Right renal pelvis (tissue), 4 donors: ENCODE measurements at regions not wholly inside any gene's neighbourhood (a gene's known extent, or its start where the extent isn't known, plus 50 kb on each side); places are given as distances from the start of the nearest gene placed in this dataset.
A peak's percentile ranks its signal among the peaks of the same experiment; 100 is the strongest.

ENCODE experiments used
- DNase-seq, 4 donors: peaks; one replicate each; pipeline ENCODE4 v3.0.0-alpha.2; 2013; ENCODE audit warnings: low read depth in 4 of 4, low spot score in 3 of 4, missing footprints in 1 of 4

DNA sequence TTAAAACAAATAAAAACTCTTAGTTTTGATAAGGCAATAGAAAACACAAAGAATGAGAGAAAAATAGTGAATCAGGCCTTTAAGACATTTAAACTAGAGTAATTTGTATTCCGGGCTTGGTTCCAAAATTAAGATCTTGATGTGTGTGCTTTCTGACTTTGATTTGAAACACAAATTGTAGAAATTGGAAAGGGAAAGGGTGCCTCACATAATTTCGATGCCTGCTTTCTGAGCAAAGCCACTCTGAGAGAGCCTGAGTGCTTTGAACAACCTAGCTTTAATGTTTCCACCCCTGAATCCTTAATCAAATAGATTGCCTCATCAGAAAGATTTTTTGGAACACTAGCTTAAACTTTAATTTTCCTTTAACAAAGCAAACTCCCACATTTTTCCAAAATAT, 666.8 kb downstream of the PCDH18 start:
- DNase-seq, result no peak

DNA sequence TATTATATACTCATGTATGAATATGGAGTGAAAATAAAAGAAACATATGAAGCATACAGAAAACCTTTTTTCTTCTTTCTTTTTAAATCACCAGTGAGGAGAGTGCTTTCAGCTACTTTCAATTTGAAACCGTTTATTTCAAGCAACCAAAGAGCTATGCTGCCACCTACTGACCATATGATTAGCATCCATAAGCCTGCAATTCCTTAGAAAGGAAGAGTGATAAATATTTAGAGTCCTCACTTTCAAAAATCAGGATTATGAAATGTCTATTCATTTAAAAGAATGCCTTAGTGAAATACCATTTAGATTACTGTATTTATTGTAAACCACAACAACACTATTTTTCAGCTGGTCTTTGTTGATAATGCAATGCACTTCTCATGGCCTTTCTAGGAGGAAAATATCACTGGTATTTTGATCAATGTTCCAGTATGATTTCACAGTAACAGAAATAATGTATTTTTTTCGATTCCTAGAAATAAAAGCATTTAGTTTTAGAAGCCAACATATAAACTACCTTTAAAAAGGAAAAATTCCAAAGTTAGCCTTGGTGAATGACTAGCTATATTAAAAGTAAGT, 667.6 kb downstream of the PCDH18 start:
- DNase-seq, result peak; percentile 63 to 69 (median 68)

DNA sequence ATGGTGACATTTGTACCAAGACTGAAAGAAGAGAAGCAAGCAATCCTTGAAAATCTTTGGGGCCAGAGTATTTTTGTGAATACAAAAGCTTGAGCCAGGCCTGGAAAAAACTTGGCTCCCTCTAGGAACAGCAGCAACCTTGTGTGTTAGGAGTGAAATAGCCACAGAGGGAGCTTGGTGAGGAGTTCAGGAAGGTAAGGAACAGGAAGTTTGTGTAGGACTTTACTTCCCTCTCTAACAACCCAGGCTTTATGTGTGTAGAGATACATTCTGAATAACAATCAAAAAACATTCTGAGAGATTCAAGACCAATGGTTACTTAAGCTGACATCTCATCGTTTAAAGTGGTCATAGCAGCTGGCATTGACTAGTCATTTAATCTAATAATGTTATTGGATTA, 668.5 kb downstream of the PCDH18 start:
- no peak for DNase-seq

DNA sequence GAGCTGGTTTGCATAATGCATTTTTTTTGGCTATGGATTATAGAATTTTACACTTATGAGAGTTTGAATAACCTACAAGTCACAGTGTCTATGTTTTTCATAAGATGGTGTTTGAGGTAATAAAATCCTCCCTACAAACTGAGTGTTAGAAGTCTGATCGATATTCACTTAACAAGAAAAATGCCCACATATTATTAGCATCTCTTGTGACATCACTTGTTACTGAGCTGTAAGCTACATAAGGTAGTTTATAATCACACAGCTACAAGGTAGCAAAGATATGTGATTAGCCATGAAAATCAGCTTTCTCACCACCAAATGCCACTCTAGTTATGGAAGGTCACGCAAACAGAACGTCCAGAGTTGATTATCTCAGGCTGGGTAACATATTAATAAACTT, 669.6 kb downstream of the PCDH18 start:
- no peak for DNase-seq

DNA sequence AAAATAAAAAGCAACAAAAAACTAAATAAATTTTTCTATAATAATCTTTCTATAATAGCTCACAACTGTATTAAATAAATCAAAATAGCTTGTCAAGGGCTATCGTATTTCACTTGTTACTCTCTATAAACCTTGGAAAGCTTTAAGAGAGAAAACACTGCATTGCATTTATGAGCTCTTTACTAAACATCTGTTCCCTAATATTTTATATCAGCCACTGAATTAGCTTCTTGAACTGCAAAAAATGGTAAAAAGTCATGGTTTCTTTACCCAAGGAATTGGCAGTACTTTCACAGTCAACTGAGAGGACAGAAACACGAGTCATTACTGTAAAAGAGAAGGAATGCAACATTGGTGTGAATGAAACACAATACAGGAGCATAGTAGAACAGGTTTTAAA, 671.2 kb downstream of the PCDH18 start:
- DNase-seq, result no peak

DNA sequence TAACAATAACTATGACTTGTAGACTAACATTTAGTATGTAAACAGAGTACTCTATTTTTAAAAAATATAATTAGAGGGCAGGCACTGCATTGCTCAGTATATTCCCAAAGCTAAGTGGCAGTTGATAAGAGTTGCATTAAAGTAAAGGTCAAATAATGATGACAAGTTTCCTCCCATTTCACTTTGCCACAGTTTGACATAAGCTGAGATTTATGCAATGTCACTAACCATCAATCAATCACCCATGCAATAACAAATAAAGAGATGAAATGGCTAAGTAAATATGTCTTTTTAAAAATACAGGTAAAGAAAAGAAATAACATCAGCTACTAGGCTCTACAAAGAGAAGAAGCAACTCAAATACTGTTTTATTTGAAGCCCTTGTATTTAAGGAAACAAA, 673.4 kb downstream of the PCDH18 start:
- no peak for DNase-seq

DNA sequence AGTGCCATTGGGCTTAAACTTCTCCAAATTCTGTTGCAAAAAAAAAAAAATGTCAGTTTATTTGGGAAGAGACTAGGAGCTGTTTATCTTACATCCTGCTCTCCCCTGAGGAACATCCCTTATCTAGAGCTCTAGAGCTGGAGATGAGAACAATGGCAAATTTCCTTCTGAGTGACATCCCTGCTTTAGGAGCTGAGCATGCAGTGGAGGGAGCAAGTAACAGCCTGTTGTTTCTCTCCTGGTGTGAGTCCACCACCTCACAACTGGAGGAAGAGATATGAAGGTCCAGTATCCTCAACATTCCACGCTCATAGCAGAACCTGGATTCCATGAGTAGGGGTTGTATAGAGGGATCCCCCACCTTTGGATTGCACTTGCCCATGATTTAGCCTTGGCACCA, 676.4 kb downstream of the PCDH18 start:
- DNase-seq, result no peak

DNA sequence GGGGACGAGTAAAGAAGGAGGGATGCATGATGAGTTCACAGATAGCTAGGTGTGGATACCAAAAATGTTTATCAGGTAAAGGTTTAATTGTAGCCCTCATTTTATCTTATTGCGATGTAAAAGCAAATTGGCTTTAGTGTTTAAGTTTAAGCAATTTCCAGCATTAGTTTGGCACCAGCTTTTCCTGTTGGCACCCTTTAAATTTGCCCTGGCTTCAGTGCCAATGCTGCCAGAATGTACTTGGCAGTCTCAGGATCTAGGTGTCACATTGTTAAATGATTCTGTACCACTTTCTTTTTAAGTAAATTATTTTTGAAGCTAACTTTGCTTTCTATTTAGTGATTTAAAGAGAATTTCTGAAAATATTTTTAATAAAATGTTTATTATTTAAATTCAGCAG, 681.8 kb downstream of the PCDH18 start:
- no peak for DNase-seq

DNA sequence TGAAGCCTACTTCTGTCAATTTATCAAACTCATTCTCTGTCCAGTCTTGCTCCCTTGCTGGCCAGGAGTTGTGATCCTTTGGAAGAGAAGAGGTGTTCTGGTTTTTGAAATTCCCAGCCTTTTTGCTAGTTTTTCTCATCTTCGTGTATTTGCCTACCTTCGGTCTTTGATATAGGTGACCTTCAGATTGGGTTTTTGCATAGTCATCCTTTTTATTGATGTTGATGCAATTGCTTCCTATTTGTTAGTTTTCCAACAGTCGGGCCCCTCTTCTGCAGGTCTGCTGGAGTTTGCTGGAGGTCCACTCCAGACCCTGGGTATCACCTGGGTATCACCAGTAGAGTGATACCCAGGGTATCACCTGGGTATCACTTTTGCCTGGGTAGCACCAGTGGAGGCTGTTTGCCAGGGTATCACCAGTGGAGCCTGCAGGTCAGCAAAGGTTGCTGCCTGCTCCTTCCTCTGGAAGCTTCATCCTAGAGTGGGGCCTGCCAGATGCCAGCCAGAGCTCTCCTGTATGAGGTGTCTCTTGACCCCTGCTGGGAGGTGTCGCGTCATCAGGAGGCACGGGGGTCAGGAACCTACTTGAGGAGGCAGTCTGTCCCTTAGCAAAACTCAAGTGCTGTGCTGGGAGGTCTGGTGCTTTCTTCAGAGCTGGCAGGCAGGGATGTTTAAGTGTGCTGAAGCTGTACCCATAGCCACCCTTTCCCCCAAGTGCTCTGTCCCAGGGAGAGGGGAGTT, 684.2 kb downstream of the PCDH18 start:
- DNase-seq, result no peak

DNA sequence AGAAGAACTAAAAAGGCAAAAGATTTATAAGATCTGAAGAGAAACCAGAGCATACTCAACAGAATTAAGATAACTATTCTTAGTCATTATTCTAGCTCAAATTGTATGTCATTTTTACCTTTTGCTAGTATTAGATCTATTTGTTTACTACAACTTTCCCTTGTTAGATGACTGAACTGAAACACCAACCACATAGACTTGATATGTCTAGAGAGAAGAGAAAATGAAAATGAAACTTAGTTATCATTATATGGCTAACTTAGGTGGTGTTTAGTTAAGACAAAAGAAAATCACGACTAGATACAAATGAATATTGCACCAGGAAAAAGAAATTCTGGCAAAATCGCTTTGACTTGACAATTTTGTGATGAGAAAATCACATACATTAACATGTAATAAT, 690.8 kb downstream of the PCDH18 start:
- no peak for DNase-seq

DNA sequence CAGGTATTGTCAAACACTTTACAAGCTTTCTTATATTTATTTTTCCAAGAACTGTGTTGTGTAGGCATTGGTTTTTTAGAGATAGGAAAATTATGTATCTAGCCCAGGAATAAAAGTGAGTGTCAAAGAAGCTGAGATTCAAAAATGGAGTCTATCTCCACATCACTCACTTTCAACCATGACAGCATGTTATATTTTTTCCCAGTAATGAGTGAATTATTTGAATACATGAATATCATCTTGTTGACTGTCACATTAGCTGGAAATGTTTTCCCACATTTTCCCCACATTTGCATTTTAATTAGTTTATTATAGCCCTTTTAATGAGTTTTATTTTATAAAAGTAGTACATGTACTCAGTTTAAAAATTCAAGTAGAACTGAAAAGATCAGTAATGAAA, 693.7 kb downstream of the PCDH18 start:
- DNase-seq, result no peak

DNA sequence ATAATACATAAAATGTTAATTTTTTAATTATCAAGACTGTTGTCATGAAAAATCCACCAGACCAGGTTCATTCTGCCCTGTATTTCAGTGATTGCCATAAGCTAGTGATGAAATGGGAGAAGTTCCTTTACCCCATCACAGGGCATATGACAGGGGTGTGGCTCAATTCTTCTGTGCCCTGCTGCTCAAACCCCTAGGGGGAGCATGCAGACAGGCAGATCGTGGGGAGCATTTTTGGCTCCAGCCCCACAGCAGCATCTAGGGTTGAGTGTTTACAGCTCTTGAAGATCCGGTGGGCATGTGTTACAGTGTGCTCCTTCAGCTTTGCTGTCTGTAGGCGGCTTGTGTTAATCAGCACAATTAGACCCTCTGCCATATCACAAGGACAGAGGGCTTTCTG, 700.7 kb downstream of the PCDH18 start:
- no peak for DNase-seq

DNA sequence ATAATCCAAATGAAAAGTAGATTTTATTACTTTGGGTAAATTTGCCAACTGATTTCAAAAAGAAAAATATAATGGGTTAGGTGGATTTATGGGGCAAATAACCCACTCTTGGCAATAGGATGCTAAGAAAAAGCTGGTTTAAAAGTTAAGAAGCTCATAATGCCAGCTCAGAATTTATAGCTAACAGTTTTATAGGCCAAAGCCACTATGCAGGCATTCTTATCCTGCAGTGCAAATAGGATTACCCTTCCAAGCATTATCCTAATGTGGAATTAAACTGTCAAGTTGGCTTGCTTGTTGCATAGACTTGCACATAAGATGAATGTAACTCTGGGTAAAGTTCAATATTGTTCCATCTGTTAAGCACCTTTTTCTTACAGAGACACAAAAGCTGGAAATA, 703.0 kb downstream of the PCDH18 start:
- DNase-seq, result no peak

DNA sequence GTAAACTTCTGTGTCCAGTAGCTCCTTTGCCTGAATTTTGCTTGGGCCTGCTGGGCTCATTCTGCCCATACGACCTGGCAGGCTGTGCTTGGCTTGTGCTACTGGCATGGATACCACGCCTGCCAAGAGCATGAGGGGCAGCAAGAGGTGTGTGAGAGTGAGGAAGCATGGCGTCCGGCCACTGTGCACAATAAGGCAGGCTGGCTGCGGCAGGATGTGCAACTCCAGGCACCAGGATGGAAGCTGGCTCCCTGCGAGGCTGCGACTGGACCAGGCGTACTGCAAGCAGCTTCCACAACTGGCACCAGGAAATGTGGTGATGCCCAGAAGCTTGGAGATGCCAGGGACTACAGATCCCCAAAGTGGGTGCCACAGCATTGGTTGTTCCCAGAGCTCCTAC, 709.3 kb downstream of the PCDH18 start:
- no peak for DNase-seq

DNA sequence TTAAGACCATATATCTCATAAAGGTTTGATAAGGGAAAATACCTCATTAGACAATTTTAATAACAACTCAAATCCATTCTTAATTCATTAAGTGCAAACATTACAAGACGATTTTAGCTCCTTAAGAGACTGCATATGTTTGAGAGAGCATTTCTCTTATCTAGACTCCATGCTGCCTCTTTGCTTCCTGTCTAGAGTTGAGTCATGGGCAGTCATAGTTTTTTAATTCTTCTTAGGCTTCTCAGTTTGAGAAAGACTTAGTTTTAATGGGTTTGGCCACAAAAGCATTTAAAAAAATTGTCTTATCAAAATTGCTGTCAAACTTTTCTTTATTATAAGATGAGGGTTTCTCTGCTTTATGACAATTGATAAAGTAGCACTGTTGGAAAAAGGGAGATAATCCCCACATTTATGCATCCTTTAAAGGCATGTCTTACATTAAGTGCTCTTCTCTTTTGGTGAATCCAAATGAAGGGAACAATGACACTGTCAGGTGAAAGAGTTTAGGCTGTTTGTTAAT, 713.4 kb downstream of the PCDH18 start:
- DNase-seq, result no peak

DNA sequence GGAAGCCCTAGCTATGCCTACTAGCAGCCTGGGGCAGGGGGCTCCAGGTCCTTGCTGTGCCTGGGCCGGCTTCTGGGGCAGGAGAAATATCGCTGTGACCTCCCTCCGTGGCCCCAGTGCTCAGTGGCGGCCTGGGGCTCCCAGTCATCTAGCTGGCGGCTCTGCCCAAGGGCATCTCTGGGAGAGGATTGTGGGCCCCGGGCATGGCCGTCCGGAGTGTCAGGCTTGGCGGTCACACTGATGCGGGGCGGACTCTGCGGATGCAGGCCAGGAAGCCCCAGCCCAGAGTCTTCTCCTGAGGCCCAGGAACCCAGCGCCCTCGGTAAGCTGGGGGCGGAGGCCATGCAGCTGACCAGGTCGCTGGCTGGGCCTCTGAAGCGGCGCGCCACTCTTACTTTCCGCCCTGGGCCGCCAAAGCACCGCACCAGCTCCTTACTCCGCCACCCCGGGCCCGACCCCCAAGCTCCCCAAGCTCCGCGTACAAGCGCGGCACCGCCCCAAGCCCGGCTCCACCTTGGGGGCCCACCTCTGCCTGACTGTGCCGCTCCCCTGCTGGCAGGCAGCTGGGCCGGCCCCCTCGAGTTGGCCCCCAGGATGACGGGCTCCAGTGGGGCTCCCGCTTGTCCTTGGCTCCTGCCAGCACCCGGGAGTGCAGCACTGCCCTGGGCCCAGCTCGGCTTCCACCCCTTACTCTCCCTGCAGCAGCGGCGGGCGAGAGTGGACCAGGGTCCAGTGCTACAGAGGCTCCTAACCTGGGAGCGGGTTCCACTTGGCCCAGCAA, 720.0 kb downstream of the PCDH18 start:
- no peak for DNase-seq

DNA sequence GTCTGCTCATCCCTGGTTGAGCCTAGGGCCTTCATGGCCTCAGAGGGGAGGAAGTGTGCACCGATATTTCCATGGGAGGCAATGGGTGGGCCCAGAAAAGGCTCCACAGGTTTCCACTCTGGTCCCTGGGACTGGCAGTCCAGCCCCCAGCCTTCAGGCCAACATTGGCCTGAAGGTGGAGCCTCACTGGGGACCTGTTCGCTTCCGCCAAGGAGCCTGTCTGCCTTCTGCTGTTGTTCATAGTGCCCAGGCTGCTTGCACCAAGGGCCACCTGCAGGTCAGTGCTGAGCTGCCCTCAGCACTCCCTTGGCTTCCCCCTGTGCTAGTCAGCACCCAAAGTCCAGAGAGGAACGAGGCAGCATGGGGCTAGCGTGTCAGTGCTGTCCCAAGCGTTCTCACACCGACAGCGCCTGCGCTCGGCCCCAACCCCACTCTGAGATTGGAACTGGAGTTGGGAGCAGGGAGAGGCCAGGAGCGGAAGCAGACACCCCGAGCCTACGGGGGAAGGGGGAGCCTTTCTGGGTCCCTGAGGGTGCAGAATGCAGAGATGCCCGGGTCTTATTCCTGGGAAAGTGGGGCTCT, 720.7 kb downstream of the PCDH18 start:
- no peak for DNase-seq

DNA sequence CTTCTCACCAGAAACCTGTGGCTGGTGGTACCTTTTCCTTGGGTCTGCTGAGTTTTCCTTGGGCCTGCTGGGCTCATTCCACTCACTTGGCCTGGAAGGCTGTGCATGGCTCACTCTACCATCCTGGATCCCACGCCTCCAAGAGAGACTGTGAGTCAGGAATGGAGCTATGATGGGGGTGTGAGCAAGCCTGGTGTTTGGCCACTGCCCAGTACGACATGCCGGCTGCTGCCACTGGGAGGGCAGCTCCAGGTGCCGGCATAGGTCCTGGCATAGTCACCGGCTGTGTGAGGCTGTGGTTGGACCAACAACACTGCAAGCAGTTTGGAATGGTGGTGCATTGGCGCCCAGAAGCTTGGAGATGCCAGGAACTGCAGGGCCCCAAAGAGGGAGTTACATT, 721.7 kb downstream of the PCDH18 start:
- DNase-seq, result no peak

DNA sequence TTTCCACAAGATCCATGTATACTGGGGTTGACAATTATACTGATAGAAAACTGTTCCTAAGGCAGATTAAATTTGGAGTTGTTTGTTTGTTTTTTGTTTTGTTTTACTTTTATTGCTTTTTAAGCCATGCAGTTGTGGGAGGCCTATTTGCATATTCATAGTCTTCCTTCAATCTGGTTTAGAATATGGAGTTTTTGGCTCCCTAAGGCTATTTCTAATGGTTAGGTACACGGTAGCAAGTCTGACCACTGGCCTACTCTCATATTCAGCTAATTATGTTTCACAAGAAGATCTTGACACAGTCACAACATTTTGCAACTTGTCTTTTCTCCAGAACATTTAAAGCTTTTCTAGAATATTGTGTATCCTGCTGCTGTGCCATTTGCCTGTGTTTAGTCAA, 725.5 kb downstream of the PCDH18 start:
- DNase-seq, result no peak

DNA sequence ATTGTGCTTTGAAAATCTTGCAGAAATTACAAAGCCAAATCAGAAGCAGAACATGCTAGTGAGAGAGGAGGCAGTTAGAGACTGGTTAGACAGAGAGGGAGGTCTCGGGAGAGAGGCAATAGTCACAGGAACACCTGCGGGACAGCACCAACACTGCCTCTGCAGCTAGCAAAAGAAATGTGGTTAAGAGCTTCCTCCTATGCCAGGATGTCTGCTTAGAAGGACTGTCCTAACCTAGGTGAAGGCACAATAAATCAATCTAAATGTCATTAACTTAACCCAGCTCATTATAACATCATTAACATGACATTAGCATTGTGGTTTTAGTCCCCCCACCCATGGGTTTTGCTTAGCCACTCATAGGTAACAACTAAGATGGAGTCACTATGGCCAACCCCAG, 726.7 kb downstream of the PCDH18 start:
- DNase-seq, result no peak

DNA sequence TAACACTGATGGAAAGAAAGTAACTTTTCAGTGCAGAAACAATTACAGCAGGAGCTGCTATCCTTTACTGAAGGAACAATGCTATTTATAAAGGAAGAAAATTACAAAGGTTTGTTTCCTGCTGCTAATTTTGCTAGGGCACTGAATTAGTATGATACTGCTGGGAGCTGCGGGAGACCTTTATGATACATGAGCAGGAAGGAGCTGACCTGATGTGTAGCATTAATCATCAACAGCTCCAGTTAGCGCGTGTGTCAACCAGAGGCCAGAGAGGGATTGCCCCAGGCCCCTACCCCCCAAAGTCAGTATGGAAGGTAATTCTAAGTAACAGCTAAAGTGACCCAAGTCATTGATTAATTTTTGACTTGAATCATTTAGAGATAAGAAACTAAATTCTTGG, 728.9 kb downstream of the PCDH18 start:
- DNase-seq, result no peak
